GM19025 (cell line): ENCODE measurements at regions not wholly inside any gene's neighbourhood (a gene's known extent, or its start where the extent isn't known, plus 50 kb on each side); places are given as distances from the start of the nearest gene placed in this dataset.

Experiments
- ATAC-seq: cut with Tn5 transposase; IDR thresholded peaks from one replicate; pipeline ENCODE4 v1.9.1; 2021; ENCODE audit warnings: mild to moderate bottlenecking, low read depth, moderate library complexity; ENCODE audit not compliant: unreplicated experiment

DNA sequence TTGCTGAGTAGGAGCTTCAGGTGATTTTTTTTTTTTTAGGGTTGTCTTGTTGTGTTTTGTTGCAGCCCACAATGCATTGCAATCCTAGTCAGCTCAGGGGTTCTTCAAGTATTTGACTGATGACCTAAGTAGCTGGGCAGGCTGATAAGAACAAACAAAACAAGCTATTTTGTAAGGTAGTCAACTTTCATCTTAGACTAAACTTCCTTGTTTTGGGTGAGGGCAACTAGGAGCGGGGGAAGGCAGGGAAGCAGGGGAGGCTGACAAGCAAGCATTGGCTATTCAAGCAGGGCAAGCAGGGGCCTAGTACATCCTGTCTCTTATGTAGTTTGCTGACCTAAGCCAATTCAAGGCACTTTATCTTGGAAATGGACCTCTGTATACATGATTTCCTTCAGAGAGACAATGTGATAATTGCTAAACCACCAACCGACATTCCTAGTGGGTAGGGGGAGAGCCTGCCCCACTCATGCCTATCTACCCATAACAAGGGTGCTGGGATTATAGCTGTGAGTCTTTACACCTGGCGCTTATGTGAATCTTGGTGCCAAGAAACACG is 163.3 kb upstream of the PRKCQ start:
- no peak for ATAC-seq

DNA sequence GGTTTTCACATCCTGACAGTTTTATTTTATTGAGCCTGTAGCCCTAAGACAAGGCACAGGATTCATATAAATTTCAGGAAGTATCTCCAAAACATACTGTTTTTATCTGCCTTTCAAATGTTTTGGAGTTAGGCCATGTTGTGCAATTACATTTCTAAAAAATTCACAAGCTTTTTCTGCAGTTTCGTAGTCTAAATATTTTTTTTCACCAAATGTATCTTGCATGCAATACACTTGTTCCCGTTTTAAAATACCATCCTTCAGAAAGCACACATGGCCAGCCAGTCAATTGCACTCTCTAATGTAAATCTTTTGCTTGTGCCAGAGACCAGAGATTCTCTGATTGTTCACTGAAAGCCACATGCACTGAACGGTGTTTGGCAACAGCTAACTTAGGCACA is 161.5 kb upstream of the PRKCQ start:
- no peak for ATAC-seq

DNA sequence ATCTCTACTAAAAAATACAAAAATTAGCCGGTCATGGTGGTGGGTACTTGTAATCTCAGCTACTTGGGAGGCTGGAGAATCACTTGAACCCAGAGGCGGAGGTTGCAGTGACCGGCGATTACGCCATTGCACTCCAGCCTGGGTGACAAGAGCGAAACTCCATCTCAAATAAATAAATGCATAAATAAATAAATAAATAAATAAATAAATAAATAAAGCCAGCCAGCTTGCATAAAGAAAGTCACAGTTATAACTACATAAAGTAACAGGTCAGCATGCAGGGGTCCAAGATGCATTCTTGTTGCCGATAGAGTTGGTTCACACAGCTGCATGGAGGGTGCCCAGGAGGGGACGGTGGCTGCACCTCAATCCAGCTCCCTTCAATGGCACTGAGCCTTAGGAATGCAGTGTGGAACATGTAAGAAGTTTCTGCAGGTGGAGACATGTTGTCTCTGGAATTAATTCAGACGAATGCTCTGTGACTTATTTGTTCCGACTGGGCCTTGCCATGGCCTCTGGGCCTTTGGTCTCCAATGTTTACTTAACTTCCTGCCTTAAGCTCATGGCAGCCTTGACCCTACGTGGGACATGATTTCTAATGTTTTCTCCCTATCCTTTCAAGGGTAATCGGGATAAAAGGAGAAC is 159.6 kb upstream of the PRKCQ start:
- ATAC-seq, result no peak

DNA sequence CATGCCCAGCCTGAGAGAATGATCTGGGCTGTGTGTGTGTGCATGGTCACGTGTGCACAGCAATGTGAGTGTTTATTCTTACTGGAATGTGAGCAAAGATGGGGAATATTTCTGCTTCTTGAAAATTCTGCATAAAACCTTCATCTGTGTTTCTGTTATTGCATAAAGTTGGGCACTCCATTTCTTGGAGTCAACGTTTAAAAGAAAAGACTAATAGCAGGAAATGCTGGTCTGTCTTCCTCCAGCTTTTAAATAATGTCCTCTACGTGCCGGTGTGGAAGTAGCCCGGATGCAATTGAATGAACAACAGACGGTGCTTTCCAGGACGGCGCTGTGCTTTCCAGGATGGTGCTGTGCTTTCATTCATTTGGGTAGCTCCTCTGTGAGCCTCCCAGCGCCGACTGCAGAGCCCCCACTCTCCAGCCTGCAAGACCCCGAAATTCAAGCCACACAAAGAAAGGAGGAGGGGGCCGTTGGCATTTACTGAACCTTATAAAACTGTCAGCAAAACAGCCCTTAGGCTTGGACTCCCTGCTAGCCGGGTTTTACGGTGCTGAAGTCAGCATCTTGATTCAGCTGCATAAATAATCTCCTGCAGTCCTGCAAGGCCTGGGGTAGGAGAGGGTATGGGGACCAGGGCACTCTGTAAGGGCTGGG is 158.2 kb upstream of the PRKCQ start:
- ATAC-seq, result no peak

DNA sequence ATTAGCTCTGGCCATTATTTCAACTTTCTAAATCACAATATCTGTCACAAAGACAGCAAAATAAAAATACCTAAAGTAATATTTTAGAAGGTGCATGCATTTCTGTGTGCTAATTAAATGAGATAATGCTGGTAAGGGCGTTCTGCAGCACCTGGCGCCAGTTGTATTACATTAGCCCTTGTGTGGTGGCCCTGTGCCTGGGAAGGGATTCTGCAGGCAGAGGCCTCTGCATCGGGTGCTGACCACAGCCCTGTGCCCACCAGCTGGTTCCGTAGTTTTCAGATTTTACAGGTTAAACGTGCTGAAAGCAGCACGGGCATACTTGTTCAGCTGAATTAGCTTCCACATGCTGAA is 157.7 kb upstream of the PRKCQ start:
- no peak for ATAC-seq

DNA sequence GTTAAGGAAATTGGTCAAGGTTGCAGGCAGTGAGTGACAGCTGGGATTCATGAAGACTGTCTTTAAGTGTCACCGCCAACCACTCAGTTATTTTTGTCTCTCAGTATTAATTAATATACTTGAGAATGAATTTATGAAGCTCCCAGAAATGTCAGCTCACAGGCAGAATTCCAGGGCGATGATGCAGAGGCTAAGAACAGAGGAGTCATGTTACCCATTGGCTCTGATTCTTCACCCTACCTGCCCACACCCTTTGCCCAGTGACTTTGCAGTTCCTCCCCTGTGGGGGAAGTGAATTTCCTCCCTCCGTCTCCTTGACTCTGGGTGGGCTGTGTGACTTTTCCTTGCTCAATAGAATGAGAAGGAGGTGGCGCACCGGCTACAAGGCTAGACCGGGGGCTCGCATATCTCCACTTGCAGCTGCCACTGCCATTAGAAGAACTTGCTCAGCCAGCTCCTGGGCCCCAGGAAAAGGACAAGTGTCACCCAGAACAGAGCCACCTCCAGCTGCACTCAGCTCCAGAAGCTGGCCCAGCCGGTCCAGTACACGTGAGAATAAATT is 157.1 kb upstream of the PRKCQ start:
- no peak for ATAC-seq

DNA sequence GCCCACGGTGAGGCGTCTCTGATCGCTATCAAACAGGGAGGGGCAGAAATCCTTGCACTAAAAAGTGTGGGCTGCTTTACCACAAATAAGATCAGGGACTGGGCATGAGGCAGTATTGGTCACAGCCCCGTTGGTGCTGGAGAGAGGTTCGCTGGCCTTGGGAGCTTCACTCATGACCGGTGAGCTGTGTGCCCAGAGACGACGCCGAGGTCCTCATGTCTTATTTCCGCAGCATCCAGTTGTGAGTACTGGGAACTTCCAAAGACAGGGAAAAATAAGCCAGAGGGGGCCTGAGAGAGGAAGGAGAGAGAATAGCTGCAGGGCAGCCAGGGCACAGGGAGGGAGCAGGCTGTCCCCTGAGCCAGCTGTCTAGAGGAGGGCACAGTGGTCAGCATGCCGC is 154.2 kb upstream of the PRKCQ start:
- ATAC-seq, result no peak

DNA sequence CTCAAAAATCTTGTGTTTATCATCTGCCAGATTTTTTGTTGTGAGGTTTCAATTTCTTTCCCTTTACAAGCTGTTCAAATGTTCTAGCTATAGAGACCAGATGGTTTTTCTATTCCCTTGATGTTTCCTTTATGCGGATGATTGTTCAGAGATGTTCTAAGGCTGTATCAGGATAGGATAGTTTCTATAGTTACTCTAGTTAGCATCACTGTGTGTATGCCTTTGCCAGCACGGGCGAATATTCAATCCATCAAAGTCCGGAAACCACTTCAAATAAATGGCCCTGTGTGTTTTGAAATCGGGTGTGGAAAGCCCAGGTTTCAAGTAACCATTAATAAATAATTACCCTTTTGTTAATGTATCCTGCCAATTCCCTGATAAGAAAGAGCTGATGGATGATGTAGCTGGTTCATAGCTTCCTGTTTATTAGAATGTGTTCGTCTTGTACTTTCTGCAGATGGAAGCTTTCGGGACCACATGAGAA is 149.8 kb upstream of the PRKCQ start:
- ATAC-seq, result no peak

DNA sequence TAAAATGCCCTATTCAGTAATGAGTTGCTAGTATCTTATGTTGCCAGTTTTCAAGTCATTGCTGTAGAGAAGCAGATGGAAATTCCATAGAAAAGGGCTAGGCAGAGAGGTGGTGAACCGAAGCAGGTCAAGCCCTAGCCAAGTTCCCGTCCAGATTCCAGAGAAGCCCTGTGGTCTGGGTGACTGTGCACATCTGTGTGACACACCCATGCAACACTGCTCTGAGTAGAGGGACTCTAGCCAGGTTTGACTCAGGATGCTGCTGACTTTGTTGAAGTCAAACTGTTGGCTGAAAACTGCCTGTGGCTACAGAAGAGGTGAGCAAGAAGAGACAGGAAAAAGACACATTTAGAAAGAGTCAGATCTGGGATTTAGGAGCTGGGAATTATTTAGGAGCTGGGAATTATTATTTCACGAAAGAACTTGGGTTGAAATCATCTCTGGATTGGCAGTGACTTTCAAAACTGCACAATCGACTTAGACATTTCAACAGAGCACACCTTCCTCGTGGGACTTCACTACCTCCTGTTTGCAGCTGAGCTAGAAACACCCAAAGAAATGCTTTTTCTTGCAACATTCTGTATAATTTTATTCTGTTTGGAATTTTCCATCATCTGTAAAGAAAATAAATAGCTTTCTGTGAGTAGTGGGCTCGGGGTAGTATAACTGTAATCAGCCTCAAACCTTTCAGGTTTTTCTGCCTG is 149.1 kb upstream of the PRKCQ start:
- no peak for ATAC-seq

DNA sequence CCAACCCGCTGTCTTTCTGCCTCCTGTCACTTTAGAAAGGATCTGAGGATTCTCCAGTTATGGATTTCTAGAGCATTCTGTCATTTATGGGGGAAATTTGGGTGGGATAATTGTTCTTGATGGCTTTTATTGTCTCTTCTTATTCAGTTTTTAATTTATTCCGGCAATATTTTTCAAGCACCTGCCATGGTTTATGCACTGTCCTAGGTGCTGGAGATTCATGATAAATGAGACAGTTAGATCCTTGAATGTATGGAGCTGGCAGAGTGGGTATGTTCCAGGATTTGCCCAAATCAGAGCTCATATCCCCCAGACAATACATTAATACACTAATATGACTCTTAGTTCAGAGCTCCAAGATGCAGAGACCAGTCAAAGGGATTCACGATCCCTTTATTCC is 146.8 kb upstream of the PRKCQ start:
- ATAC-seq, result no peak

DNA sequence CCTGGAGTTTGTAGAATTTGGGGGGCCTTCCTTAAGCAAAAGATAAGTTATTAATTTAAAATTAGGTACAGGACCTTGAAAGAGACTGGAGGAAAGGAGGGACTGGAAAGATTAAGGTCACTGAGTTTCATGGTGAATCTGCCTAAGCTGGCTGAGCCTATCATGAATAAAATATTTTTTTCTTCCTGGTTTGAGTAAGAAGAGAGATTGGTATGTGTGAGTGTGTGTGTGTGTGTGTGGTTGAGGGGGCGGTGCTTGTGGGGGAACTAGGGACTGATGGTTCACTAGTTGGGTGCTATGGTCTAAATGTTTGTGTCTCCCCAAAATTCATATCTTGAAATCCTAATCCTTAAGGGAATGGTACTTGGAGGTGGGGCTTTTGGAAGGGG is 142.5 kb upstream of the PRKCQ start:
- no peak for ATAC-seq

DNA sequence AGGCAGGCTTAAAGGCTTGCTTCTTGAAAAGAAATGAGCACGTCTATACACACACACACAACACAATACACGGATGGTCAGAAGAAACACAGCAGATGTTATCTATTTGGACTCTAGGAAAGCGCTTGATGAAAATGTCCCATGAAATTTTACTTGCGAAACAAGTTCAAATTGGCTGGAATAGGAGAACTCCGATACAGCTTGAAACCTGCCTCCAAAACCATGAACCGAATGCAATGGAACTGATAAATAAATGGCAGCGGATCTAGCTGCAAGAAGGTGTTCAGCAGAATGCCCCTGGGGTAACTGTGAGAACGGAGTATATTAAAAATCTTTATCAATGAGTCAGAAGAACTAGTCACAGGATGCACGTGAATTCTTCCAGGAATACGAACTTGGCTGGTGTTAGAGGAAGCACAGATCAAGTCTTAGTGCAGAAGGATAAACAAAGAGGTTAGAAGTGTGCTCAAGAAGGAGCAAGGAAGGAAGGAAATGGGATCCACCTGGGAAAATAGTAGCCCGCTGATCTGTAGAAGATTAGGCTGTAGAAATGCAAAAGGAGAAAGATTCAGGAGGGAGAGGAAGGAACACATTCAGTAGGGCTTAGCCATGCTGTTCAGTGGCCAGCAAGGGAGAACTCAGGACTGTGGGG is 142.0 kb upstream of the PRKCQ start:
- no peak for ATAC-seq

DNA sequence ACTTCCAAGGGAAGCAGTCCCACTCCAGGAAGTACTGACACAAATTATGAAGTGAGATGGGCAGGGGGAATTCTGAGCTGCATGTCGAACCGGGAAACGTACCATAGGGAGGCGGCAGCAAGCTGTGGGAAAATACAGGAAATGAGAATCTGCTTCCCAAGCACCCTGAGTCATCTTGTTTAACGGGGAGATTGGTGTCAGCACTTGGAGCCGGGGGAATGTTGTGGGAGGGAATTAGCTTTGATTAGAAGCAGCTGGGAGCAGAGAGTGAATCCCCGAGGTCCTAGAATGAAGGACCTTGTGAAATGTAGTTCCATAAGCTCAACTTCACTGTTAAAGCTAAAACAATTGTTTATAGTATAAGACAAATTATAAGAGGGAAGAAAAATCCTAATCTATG is 141.4 kb upstream of the PRKCQ start:
- ATAC-seq, result no peak

DNA sequence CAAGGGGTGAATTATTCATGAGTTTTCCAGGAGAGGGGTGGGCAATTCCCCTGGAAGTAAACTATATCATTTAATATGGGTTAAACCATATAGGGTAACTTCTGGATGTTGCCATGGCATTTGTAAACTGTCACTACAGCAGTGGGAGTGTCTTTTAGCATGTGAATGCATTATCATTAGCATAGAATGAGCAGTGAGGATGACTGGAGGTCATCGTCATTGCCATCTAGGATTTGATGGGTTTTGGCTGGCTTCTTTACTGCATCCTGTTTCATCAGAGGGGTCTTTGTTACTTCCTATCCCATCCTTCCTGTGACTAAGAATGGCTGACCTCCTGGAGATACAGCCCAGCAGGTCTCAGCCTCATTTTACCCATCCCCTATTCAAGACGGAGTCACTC is 139.5 kb upstream of the PRKCQ start:
- ATAC-seq, result no peak

DNA sequence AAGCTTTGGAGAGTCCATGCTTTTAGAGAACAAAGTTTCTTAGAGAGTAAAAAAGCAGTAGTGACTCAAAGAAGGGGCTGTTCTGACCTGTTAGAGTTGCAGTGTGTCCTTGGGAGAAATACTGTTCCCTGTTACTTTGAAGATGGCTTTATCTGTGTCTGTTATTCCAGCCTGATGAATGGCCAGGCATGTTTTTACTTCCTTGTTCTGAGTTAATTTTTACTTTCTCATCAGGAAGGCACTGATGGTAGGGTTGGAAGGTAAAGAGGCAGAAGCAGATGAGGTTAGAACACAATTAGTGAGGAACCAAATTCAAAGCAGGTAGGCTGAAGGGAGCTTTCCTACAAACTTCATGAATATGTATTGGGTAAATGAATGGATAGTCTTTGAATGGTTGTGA is 138.5 kb upstream of the PRKCQ start:
- no peak for ATAC-seq

DNA sequence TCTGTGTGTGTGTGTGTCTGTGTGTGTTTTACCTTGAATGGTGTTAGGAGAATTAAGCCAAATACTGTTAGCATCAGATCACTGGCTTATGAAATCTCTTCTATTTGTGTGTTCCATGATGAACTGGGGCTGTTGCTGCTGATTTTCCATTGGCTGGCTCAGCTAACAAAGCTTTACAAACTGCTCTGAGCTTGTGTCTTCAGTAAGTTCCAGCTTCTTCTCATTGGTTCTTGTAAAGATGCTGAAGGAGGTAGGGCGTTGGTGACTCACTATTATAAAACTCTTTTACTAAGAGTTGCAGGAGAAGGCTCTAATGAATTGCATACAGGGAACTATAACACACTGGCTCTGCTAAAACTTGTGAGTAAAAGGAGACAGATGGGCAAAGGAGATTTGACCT is 136.4 kb upstream of the PRKCQ start:
- ATAC-seq, result no peak

DNA sequence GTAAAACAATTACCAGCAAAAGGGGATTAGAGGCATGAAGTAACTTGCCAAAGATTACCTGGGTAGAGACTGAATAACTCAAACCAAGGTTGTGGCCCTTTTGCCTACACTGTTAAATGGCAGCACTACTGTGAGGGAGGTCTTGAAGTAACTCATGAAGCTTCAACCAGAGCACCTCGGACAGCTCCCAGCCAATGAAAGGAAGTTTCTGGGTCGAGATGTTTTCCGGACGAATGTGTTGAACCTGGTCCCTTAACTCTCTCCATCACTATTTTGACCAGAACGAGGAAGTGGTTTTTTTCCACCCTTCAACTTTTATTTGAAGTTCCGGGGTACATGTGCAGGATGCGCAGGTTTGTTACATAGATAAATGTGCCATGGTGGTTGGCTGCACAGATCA is 133.6 kb upstream of the PRKCQ start:
- no peak for ATAC-seq

DNA sequence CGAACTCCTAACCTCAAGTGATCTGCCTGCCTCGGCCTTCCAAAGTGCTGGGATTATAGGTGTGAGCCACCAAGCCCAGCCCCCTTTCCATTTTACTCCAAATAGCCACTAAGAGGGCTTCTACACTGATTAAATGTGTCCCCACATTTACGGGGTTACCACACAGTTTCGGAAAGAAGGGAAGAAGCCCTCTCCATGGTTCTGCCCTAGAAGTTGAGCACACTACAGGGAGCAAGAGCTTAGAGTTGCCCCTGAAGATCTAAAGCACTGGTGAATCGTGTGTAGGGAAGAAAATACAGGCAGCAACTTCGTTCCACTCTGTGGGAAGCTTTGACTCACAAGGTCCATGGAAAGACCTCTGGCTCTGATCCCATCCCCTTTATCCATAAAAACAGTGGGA is 133.0 kb upstream of the PRKCQ start:
- no peak for ATAC-seq

DNA sequence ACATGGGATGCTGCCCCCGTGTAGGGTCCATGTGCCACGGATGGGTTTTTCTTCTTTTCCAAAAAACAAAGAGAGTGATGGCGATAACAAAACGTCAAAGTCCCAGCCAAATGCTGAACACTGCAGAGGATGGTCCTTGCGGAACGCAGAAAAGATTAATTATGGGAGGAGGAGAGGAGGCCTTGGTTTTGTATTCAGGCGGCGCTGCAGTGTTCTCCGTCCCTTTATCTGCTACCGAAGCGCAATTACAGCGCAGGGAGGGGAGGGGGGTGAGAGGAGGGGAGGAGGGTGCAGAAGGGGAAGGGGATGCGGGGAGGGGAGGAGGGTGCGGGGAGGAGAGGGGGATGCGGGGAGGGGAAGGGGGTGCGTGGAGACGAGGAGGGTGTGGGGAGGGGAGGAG is 131.8 kb upstream of the PRKCQ start:
- no peak for ATAC-seq

DNA sequence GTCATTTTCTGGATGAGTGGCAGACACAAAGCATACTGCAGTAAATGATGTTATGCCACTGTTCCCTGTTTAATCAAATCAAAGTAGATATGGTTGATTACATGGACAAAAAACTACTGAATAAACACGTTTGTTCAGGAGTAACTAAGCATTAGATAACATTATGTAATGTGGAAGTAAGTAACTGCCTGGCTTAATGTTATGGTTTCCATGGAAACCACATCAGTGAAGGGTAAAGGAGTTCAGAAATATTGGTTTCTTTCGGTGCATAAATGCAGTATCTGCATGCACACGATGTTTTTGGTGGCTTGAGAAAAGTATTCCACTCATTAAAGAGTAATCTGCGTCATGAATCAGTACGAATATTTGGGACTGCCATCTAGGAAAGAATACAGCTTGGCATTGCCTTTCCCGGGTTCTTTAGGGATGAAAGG is 131.3 kb upstream of the PRKCQ start:
- ATAC-seq, result no peak

DNA sequence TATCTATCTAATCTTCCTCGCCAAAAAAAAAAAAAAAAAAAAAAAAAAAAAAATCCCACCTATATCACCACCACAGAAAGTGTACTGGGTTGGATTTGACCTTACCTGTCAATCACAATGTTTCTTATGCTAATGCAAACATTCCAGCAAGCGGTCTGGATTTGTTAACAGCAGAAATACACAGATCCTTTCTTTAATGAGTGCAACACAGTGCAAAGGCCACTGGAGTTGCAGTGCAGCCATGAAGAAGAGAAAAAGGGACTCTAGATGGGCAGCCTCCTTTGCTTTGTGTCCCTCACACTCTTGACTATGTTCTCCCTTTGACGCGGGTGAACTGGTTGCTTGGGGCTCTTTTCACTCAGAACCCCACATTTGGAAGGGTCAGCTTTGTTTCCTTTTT is 127.3 kb upstream of the PRKCQ start:
- no peak for ATAC-seq
